Peyer's patch (tissue), 4 donors: ENCODE measurements at regions not wholly inside any gene's neighbourhood (a gene's known extent, or its start where the extent isn't known, plus 50 kb on each side); places are given as distances from the start of the nearest gene placed in this dataset.

Experiments used
- DNase-seq, 3 donors: peaks; one replicate each; pipeline ENCODE4 v3.0.0-alpha.2; 2017 to 2019
- H3K27ac ChIP-seq, 4 donors: fragments of 200-600 bp; sonication (generic); one replicate each; pipeline ENCODE4 v1.5.1; 2016 to 2019
- H3K27me3 ChIP-seq, 2 donors: fragments of 200-600 bp; sonication (generic); one replicate each; pipeline ENCODE4 v1.5.1; 2019
- H3K36me3 ChIP-seq, 3 donors: fragments of 200-600 bp; sonication (generic); one replicate each; pipeline ENCODE4 v1.5.1; 2016 to 2019
- H3K4me1 ChIP-seq, 4 donors: fragments of 200-600 bp; sonication (generic); one replicate each; pipeline ENCODE4 v1.5.1; 2016 to 2019
- H3K4me3 ChIP-seq, 4 donors: fragments of 200-600 bp; sonication (generic); 1 replicate in 3 of 4; 2 replicates in 1 of 4; pipeline ENCODE4 v1.5.1; 2016 to 2019; ENCODE audit warnings: mild to moderate bottlenecking in 1 of 4
- H3K9me3 ChIP-seq, 4 donors: fragments of 200-600 bp; sonication (generic); one replicate each; pipeline ENCODE4 v1.5.1; 2016 to 2019; ENCODE audit warnings: mild to moderate bottlenecking in 1 of 4
- POLR2A ChIP-seq, 2 donors: fragments of 450-650 bp; IDR thresholded peaks; one replicate each; pipeline ENCODE4 v1.5.1; 2017; ENCODE audit warnings: antibody characterized with exemption in 2 of 2, mild to moderate bottlenecking in 2 of 2, moderate library complexity in 2 of 2
- TF ChIP-seq, protein P1 (sequence below), 6 experiments: fragments of 450-650 bp in 4 of 6; fragments of 200-600 bp in 2 of 6; sonication (generic) in 1 of 6; IDR thresholded peaks; one replicate each; pipeline ENCODE4 v1.5.1; 2017 to 2019; ENCODE audit warnings: antibody characterized with exemption in 6 of 6, mild to moderate bottlenecking in 3 of 6, moderate library complexity in 1 of 6

DNA sequence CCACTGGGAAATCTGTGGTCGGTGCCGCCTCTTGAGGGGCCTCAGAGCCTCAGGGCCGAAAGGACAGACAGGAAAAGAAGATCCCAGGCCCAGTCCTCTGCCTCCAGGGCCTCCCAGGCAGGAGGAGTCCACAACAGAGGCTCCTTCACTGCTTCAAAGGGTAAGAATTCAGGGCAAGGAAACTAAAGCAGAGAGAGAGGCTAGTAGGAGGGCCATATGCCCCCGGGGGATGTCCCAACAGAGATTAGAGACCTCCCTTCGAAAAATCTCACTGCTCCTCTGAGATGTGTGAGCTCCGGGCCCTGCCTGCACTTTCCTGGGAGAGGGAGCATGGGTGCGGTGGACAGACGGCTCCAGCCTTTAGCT lies 465.9 kb downstream of the NPHP4 start:
- DNase-seq = no peak
- no peak for TF ChIP-seq POLR2A (IDR thresholded peaks at IDR 0.05)
- TF ChIP-seq, protein P1, sequence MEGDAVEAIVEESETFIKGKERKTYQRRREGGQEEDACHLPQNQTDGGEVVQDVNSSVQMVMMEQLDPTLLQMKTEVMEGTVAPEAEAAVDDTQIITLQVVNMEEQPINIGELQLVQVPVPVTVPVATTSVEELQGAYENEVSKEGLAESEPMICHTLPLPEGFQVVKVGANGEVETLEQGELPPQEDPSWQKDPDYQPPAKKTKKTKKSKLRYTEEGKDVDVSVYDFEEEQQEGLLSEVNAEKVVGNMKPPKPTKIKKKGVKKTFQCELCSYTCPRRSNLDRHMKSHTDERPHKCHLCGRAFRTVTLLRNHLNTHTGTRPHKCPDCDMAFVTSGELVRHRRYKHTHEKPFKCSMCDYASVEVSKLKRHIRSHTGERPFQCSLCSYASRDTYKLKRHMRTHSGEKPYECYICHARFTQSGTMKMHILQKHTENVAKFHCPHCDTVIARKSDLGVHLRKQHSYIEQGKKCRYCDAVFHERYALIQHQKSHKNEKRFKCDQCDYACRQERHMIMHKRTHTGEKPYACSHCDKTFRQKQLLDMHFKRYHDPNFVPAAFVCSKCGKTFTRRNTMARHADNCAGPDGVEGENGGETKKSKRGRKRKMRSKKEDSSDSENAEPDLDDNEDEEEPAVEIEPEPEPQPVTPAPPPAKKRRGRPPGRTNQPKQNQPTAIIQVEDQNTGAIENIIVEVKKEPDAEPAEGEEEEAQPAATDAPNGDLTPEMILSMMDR (IDR thresholded peaks at IDR 0.05) = no peak
- Histone ChIP-seq H3K27me3 (no peaks in the 10 kb centered on the region), H3K9me3 (no peaks in the 10 kb centered on the region), H3K36me3 (no peaks in the 10 kb centered on the region), H3K4me1 (no peaks in the 10 kb centered on the region), H3K4me3 (no peak overlapping the region), H3K27ac (no peak overlapping the region)

DNA sequence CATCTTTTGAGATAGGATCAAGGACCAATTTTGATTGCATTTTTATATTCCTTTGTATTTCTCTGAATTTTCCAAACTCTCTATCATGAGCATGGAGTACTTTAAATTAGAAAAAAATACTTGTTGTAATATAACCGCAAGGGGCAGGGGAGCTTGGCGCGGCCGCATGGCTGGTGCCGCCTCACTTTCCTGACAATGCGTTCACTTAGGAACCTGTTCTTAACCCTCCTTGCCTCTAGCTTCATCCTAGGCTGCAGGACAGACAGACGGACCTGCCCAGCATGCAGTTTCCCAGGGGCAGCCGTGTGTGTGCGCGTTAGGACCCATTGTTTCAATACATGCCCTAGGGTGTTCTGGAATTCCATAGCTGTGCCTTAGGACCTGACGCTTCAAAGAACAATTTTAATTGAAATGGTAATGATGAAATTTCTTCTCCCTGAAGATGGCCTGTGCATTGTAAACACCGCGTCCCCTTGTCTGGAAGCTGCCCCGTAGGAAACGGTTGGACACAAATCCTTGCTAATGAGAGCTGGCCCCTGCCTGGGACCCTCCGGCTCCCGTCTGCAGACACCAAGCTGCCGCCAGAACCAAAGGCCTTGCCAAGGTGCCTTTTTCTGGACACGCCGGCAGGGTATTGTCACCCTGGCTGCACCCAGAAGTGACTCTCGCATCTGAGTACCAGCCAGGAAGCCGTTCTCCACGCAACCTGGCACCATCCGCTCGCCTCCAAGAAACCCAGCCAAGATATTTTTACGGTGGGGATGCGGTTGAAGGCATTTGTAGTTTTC lies 466.4 kb downstream of the NPHP4 start:
- Histone ChIP-seq H3K27me3 (no peaks in the 10 kb centered on the region), H3K9me3 (no peaks in the 10 kb centered on the region), H3K4me3 (no peak overlapping the region), H3K4me1 (no peaks in the 10 kb centered on the region), H3K36me3 (no peaks in the 10 kb centered on the region), H3K27ac (no peak overlapping the region)
- DNase-seq = no peak
- TF ChIP-seq POLR2A (IDR thresholded peaks at IDR 0.05) = no peak
- TF ChIP-seq, protein P1 (IDR thresholded peaks at IDR 0.05) = no peak

DNA sequence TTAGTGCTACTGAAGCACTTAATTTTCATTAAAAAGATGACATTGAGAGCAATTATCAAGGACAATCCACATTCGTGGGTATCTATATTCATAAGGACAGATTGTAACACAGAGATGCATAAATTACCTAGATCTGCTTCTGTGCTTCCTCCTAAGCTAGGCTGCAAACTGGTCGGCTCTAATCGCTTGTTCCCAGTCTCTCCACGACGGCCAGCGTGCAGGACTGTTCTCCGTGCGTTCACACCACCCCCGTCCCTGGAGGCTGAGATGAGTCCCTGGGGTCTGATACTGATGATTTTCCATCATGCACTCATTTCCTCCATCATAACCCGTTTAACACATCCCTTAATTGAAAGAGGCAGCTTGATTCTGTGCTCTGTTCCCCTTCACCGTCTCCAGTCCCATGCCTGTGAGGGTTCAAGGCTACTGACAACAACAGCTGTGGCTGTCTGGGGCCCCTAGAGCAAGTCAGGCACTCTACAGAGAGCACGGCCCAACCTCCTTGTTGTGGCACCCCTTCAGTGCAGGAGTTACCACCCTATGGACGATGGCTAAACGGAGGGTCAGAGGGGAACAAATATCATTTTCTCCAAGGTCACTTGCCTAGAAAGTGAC lies 469.6 kb downstream of the NPHP4 start:
- no peaks in the 10 kb centered on the region for H3K9me3 ChIP-seq
- no peaks in the 10 kb centered on the region for H3K36me3 ChIP-seq
- no peak overlapping the region for H3K27ac ChIP-seq
- DNase-seq = no peak
- H3K4me3 ChIP-seq = no peak overlapping the region
- no peak for TF ChIP-seq POLR2A (IDR thresholded peaks at IDR 0.05)
- TF ChIP-seq, protein P1 (IDR thresholded peaks at IDR 0.05) = no peak
- H3K27me3 ChIP-seq = no peaks in the 10 kb centered on the region
- no peaks in the 10 kb centered on the region for H3K4me1 ChIP-seq

- H3K27me3 ChIP-seq = no peaks in the 10 kb centered on the region
- H3K9me3 ChIP-seq = no peaks in the 10 kb centered on the region
- TF ChIP-seq, protein P1 (IDR thresholded peaks at IDR 0.05) = no peak
- TF ChIP-seq POLR2A (IDR thresholded peaks at IDR 0.05) = no peak
- H3K27ac ChIP-seq = no peak overlapping the region
- H3K4me1 ChIP-seq = no peaks in the 10 kb centered on the region
- H3K36me3 ChIP-seq = no peaks in the 10 kb centered on the region
- no peak for DNase-seq
- H3K4me3 ChIP-seq = no peak overlapping the region
Measured at GRCh38 chr1:5519366-5520135, 472.7 kb downstream of the NPHP4 start.

DNA sequence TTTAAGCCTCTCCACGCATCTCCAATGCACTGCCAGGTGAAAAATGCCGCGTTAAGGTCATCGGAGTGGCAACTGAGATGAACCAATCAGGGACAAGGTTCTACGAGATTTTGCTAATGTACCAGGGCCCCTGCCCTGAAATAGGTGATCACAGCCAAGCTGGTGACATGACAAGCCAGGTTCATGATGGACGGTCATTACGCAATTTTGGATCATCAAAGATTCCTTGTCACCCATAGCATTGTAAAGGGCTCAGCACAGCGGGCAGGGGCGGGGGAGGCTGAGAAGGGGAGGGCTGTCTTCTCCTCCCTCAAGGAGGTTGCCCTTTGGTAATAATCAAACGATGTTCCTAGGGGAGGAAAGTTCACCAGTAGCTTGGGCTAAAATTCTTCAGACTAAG lies 475.5 kb downstream of the NPHP4 start:
- no peaks in the 10 kb centered on the region for H3K4me1 ChIP-seq
- DNase-seq = no peak
- no peak for TF ChIP-seq POLR2A (IDR thresholded peaks at IDR 0.05)
- TF ChIP-seq, protein P1 (IDR thresholded peaks at IDR 0.05) = no peak

More for the DNA sequence above, 475.5 kb downstream of the NPHP4 start:
- H3K9me3 ChIP-seq = no peaks in the 10 kb centered on the region
- no peak overlapping the region for H3K27ac ChIP-seq
- no peaks in the 10 kb centered on the region for H3K36me3 ChIP-seq
- no peaks in the 10 kb centered on the region for H3K27me3 ChIP-seq
- no peak overlapping the region for H3K4me3 ChIP-seq
